GM18499 (cell line): ENCODE measurements at regions not wholly inside any gene's neighbourhood (a gene's known extent, or its start where the extent isn't known, plus 50 kb on each side); places are given as distances from the start of the nearest gene placed in this dataset.

ENCODE experiments used
- ATAC-seq: cut with Tn5 transposase; IDR thresholded peaks from one replicate; pipeline ENCODE4 v1.9.1; 2021; ENCODE audit warnings: moderate number of reproducible peaks; ENCODE audit not compliant: insufficient read depth, unreplicated experiment

- no peak for ATAC-seq
Measured at GRCh38 chr9:1722404-1722803, 292.7 kb upstream of the SMARCA2 start.

- no peak for ATAC-seq
Measured at GRCh38 chr9:1723522-1724015, 291.6 kb upstream of the SMARCA2 start.

- ATAC-seq = no peak
Measured at GRCh38 chr9:1726993-1727759, 288.0 kb upstream of the SMARCA2 start.

GRCh38 chr9:1729631-1730030 lies 285.5 kb upstream of the SMARCA2 start:
- ATAC-seq = no peak

- no peak for ATAC-seq
Measured at GRCh38 chr9:1732670-1733069, 282.5 kb upstream of the SMARCA2 start.

- ATAC-seq = no peak
Measured at GRCh38 chr9:1738511-1739100, 276.5 kb upstream of the SMARCA2 start.

- ATAC-seq = no peak
Measured at GRCh38 chr9:1743121-1743960, 271.8 kb upstream of the SMARCA2 start.

- ATAC-seq = no peak
Measured at GRCh38 chr9:1745980-1746379, 269.2 kb upstream of the SMARCA2 start.

GRCh38 chr9:1747417-1747967 lies 267.7 kb upstream of the SMARCA2 start:
- ATAC-seq = no peak

GRCh38 chr9:1748407-1748806 lies 266.7 kb upstream of the SMARCA2 start:
- ATAC-seq = no peak

GRCh38 chr9:1757186-1757585 lies 258.0 kb upstream of the SMARCA2 start:
- ATAC-seq = no peak

GRCh38 chr9:1759009-1759408 lies 256.1 kb upstream of the SMARCA2 start:
- peak; percentile 55 for ATAC-seq

- no peak for ATAC-seq
Measured at GRCh38 chr9:1759771-1760300, 255.3 kb upstream of the SMARCA2 start.

GRCh38 chr9:1761807-1762206 lies 253.3 kb upstream of the SMARCA2 start:
- ATAC-seq = no peak

- ATAC-seq = no peak
Measured at GRCh38 chr9:1766042-1766441, 249.1 kb upstream of the SMARCA2 start.

GRCh38 chr9:1768561-1768960 lies 246.6 kb upstream of the SMARCA2 start:
- ATAC-seq = no peak

- no peak for ATAC-seq
Measured at GRCh38 chr9:1771094-1771789, 243.9 kb upstream of the SMARCA2 start.

GRCh38 chr9:1775230-1775629 lies 239.9 kb upstream of the SMARCA2 start:
- ATAC-seq = no peak

- no peak for ATAC-seq
Measured at GRCh38 chr9:1776668-1777067, 238.5 kb upstream of the SMARCA2 start.

GRCh38 chr9:1791191-1791590 lies 224.0 kb upstream of the SMARCA2 start:
- ATAC-seq = no peak
